GM12873 (cell line): ENCODE measurements at regions not wholly inside any gene's neighbourhood (a gene's known extent, or its start where the extent isn't known, plus 50 kb on each side); places are given as distances from the start of the nearest gene placed in this dataset.

Experiments
- TF ChIP-seq, protein P1 (sequence below): IDR thresholded peaks from 2 replicates; pipeline ENCODE4 v1.5.1; 2012; ENCODE audit warnings: low read depth, mild to moderate bottlenecking, moderate library complexity, low read length, control low read depth; ENCODE audit not compliant: insufficient read depth; ENCODE audit errors: missing control alignments

DNA sequence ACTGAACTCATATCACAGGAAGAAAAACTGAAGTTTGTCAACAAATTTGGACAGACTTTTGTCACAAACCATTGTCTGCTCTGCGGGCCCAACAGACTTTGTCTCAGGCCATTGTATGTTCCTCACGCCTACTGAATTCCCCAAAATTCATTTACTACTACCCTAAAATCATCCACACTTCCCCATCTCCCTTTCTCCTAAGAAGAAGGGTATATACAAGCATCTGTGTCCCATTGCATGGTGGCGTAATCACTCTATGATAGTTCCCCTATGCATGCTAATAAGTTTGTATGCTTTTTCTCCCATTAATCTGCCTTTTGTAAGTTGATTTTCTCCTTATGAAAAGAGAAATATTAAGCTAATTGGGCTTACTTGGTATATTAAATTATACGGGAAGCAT lies 54.9 kb upstream of the ATF3 start:
- TF ChIP-seq, protein P1, sequence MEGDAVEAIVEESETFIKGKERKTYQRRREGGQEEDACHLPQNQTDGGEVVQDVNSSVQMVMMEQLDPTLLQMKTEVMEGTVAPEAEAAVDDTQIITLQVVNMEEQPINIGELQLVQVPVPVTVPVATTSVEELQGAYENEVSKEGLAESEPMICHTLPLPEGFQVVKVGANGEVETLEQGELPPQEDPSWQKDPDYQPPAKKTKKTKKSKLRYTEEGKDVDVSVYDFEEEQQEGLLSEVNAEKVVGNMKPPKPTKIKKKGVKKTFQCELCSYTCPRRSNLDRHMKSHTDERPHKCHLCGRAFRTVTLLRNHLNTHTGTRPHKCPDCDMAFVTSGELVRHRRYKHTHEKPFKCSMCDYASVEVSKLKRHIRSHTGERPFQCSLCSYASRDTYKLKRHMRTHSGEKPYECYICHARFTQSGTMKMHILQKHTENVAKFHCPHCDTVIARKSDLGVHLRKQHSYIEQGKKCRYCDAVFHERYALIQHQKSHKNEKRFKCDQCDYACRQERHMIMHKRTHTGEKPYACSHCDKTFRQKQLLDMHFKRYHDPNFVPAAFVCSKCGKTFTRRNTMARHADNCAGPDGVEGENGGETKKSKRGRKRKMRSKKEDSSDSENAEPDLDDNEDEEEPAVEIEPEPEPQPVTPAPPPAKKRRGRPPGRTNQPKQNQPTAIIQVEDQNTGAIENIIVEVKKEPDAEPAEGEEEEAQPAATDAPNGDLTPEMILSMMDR: no peak

DNA sequence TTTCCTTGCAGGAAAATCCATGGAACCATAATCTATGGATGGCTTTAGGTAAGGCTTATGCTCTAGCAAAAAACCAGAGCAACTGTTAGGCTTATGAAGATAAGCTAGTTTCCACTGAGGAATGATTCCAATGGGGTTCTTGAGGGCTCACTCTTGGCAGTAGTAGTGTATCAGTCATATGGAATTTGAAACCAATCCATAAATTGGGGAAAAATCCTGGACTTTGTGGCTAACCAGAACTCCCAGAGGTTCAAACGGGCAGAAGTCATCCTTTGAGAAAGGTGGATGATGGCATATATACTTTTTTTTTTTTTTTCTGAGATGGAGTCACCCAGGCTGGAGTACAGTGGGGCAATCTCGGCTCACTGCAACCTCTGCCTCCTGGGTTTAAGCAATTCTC lies 54.2 kb upstream of the ATF3 start:
- TF ChIP-seq, protein P1: no peak

DNA sequence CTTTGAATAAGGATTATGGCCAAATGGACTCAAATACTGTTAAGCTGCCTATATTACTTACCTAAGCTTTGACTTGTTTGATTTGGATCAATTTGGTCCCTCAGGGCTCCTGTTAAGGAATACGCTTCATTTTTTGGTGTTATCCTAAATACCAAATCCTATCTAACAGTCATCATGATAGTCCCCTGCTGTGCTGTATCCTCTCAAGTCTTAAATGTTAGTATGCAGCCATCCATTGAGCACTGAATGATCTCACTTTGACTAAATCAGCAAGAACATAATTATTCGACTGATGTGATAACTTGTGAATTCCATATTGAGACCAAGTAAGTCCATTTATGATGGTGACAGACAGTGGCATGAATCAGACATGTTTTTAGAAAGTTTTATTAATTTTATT lies 53.1 kb upstream of the ATF3 start:
- TF ChIP-seq, protein P1: no peak

DNA sequence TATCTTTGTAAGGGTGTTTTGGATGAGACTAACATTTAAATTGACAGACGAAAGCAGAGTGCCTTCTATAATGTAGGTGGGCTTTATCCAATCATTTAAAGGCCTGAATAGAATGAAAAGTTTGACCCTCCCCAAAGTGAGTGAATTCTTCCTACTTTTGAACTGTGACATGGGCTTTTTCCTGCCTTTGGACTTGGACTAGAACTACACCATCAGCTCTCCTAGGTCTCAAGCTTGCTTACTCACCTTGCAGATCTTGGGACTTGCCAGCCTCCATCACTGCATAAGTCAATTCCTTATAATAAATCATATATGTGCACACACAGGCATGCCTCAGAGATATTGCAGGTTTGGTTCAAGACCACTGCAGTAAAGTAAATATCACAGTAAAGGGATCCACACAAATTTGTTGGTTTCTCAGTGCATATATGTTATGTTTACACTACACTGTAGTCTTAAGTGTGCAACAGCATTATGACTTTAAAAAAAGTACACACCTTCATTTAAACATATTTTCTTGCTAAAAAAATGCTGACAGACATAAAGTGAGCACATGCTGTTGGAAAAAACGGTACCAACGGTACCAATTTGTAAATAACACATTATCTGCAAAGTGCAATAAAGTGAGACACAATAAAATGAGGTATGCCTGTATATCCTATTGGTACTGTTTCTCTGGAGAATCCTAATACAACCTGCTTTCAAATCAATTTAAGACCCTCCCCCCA lies 51.6 kb upstream of the ATF3 start:
- TF ChIP-seq, protein P1: no peak

DNA sequence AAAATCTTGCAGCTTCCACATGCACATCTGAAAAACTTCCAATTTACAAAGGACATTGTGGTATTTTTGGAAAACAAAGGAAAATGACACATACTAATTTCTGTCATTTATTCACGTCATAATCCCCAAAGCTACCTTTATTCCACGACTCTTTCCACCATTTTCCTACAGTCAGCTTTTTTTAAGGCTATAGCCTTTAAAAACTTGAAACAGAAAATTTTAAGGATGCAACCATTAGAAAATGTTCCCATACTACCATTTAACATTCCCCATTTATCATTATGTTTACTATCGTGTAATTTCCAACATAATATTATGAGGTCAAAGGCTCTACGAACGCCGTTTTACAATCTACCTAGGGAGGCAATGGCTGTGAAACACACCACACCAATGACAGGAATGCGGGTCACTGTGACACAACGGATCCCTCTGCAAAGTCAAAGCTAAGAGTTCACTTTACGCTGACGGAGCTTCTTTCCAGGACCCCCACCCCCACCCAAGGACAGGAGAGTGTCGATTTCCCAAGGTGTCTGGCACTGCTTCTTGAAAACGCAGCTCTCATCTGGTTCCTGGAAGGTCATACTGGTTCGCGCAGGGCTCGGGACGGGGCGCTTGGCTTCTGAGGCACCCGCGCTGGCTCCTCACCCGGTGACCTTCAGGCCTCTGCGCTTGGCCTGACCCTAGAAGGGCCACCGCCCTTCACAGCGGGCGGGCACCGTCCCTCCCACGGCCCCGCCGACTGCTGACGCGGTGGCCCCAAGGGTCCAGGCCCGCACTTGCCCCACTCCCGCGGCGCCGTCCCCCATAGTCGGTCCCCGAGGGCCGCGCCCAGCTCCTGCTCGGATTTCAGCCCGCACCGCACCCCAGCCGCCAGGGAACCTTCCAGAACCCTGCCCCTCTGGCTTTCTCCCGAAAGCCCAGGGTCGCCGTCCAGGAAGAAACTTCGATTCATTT lies 50.5 kb upstream of the ATF3 start:
- TF ChIP-seq, protein P1: no peak

DNA sequence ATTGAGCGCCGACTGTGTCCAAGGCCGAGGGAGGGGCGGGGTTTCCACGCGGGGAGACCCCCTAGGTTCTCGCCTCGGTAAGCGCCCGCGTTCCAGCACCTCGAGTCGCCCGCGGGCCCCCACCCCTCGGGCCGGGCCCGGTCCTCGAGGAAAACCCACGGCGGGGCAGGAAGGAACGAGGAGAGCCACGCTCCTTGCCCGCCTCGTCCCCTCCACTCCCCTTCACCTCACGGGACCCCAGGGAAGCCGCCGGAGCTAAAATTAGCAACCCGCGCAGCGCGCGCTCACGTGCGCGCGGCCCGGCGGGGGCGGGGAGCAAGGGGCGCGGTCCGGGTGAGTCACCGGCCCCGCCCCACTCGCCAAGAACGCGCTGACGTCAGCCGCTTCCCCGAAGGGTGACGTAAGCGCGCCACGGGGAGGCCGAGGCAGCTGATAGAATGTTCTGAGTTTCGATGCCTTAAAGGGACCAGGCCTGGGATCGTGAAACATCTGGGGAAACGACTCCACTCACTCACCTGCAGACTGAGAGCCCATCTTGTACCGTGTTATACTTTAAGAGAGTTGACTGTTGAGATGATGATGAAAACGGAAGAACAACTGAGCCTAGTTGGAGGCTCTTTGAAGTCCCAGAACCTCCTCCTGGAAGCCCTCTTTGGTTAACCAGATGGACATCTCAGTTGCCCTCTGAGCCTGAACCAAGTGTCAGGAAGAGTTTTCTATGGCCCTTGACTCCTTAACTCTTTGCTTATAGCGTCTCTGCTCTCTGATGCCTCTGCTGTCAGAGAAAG lies 49.7 kb upstream of the ATF3 start:
- TF ChIP-seq, protein P1: peak; percentile 4
